HG02870 (cell line): ENCODE measurements at regions not wholly inside any gene's neighbourhood (a gene's known extent, or its start where the extent isn't known, plus 50 kb on each side); places are given as distances from the start of the nearest gene placed in this dataset.
"Not testable (repeated sequence)": the region's sequence is repeated elsewhere in the genome, so short reads cannot be mapped to it uniquely, and the experiment has no call there.

Experiments
- ATAC-seq: cut with Tn5 transposase; IDR thresholded peaks from one replicate; pipeline ENCODE4 v1.9.1; 2021; ENCODE audit warnings: mild to moderate bottlenecking, moderate library complexity; ENCODE audit not compliant: unreplicated experiment

DNA sequence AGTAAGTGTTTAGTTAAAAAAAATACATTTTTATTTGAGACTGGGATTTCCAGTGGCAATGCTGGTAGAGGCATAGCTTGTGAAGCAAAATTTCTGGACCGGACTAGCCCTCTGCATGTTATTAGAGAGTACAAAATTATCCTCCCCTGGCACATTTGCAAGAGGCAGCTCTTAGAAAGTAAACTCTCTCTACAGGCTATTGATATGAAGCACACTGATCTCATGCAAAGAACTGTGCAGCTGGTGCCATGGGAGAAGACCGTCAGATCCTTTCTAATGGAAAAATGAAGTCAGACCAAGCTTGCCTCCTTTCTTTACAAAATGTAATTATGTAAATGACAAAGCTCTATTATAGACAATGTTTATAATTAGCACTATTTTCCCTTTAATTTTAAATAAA, 2717.2 kb downstream of the PCDH7 start:
- ATAC-seq: no peak

GRCh38 chr4:33446953-33447352, 2726.8 kb downstream of the PCDH7 start:
- ATAC-seq: no peak

DNA sequence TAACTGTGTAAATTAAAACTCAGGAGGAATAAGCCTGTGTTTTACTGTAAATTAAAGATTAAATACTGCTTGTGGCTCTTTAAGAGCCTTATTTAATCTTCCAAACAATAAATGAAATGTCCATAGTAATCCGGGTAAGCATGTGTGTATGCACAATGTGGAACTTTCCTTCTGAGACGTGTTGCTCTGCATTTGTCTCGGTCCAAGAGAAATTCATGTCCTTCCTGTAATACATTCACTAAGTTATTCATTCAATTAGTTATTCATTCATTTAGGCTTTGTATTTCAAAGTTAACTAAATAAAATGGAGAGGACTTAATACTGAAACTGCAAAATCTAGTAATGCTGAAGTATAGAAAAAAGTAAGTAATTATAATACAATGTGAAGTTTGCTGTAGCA, 2728.8 kb downstream of the PCDH7 start:
- no peak for ATAC-seq

DNA sequence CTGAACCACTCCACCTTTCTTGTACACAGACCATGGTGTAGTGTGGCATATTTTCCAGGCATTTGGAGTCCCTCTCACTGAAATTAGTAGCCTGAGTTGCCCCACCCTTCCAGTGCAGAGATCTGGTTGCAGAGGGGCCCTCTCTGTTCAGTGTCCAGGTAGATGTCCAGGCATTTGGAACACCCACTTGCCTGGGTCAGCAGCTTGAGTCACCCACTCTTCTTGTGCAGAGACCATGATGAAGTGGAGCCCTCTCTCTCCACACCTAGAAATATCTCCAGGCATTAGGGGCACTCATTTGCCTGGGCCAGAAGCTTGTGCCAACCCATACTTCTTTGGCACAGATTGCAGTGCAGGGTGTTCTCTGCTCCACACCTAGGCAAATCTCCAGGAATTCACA, 2733.3 kb downstream of the PCDH7 start:
- no peak for ATAC-seq

DNA sequence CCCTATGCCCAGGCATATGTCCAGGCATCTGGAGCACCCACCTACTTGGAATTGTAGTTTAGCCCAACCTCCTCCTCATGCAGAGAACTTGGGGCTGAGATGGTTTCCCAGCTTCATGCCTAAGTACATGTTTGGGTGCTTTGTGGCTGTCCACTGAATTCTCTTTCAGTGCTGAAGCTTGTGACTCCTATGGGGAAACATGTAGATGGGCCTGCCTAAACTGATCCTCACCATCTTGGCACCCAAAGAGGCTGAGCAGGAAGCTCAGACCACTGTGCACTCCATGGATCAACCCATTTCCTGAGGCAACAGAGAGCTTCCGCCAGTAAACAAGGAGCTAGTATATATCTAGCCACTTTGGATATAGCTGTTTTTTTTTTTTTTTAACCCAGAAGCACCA, 2733.7 kb downstream of the PCDH7 start:
- ATAC-seq: no peak

- no peak for ATAC-seq
These were observed 2745.4 kb downstream of the PCDH7 start for GRCh38 chr4:33465565-33465964.

GRCh38 chr4:33467291-33467690, 2747.1 kb downstream of the PCDH7 start:
- no peak for ATAC-seq

GRCh38 chr4:33470805-33471204, 2750.6 kb downstream of the PCDH7 start:
- ATAC-seq: no peak

- ATAC-seq: no peak
These were observed 2757.5 kb downstream of the PCDH7 start for GRCh38 chr4:33477715-33478114.

GRCh38 chr4:33482773-33483172, 2761.5 kb downstream of the ARAP2 start:
- no peak for ATAC-seq

GRCh38 chr4:33485111-33485510, 2759.2 kb downstream of the ARAP2 start:
- ATAC-seq: no peak

DNA sequence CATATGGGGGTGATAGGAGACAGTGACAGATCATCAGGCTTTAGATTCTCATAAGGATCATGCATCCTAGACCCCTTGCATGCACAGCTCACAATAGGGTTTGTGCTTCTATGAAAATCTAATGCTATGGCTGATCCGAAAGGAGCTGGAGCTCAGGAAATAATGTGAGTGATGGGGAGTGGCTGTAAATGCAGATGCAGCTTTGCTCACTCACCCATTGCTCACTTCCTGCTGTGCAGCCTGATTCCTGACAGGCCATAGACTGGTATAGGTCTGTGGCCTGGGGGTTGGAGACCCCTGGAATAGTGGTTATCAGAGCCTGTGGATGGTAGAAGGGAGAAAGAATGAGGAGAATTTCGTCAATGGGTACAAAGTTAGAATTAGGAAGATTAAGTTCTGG, 2751.1 kb downstream of the ARAP2 start:
- ATAC-seq: no peak

GRCh38 chr4:33494150-33494549, 2750.2 kb downstream of the ARAP2 start:
- ATAC-seq: no peak

GRCh38 chr4:33501587-33501986, 2742.7 kb downstream of the ARAP2 start:
- ATAC-seq: not testable (repeated sequence)

- ATAC-seq: peak; percentile 51
These were observed 2731.9 kb downstream of the ARAP2 start for GRCh38 chr4:33512397-33512796.

DNA sequence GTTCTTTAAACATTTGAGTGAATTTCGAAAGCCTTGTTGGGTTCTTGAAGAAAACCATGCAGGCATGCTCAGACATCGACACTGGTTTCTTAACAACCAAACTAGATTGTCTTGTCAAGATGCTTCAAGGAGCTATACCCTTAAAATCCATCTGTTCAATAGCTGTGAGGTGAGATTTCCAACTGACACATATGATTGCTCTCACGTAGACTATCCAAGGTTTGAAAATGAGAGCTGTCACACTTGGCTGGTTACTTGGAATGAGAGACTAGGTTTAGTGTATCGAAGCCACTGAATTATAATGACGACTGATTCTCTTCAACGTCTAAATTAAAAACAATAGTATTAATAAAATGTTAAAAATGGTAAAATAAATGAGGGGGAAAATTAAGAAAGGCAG, 2725.5 kb downstream of the ARAP2 start:
- no peak for ATAC-seq

- no peak for ATAC-seq
These were observed 2711.5 kb downstream of the ARAP2 start for GRCh38 chr4:33532821-33533220.

GRCh38 chr4:33536898-33537297, 2707.4 kb downstream of the ARAP2 start:
- ATAC-seq: no peak

GRCh38 chr4:33537527-33537926, 2706.8 kb downstream of the ARAP2 start:
- ATAC-seq: no peak

DNA sequence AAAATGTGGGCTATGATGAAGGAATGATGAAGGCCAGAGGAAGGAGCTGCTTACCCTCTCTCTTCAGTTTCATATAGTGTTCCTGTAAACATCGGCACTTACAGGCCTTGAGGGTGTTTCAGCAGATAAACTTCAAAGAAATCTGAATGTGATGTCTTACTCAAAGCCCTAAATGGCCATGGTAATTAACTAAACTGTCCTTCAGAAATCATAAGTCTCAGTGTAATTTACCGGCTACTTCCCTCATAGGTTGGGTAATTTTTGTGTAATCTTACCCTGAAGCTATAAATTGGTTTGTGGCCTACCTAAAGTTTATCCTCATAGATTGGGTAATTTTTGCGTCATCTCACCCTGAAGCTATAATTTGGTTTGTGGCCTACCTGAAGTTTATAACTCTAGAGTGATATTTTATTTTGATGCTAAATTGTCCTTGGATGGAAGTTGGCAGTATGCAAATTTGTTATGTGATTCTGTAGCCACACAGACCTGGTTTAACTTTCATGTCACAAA, 2700.3 kb downstream of the ARAP2 start:
- ATAC-seq: no peak

- no peak for ATAC-seq
These were observed 2693.1 kb downstream of the ARAP2 start for GRCh38 chr4:33551244-33551643.

DNA sequence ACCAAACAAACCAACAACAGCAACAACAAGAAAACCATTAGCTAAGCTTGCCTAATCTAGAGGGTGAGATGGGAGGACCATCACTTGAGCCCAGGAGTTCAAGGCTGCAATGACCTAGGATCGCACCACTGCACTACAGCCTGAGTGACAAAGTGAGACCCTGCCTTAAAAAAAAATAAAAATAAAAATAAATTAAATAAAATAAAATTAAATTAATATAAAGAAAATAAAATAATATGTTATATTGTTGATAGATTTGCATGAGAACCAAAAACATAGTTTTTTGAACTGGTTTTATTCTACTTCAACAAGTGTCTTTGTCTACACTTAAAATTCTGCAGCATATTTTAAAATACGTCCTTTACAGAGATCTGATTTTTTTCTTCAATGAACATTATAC, 2683.1 kb downstream of the ARAP2 start:
- no peak for ATAC-seq

- no peak for ATAC-seq
These were observed 2677.7 kb downstream of the ARAP2 start for GRCh38 chr4:33566649-33567048.

- ATAC-seq: no peak
These were observed 2666.5 kb downstream of the ARAP2 start for GRCh38 chr4:33577791-33578190.
